Activated CD8-positive, alpha-beta memory T cell treated with anti-CD3 and anti-CD28 coated beads, Interleukin-2, amount 50 U/mL, for 4 hours (primary cell): ENCODE measurements at regions not wholly inside any gene's neighbourhood (a gene's known extent, or its start where the extent isn't known, plus 50 kb on each side); places are given as distances from the start of the nearest gene placed in this dataset.

Experiments
- DNase-seq: peaks from one replicate; pipeline ENCODE4 v3.0.0-alpha.2; 2020

GRCh38 chr10:8726084-8726778 lies 671.7 kb downstream of the GATA3 start:
- no peak for DNase-seq

- no peak for DNase-seq
Observed at GRCh38 chr10:8726779-8727084, 672.2 kb downstream of the GATA3 start.

- DNase-seq: no peak
Observed at GRCh38 chr10:8731121-8732095, 676.9 kb downstream of the GATA3 start.

- DNase-seq: no peak
Observed at GRCh38 chr10:8738987-8739386, 684.5 kb downstream of the GATA3 start.

- DNase-seq: no peak
Observed at GRCh38 chr10:8752146-8752843, 697.8 kb downstream of the GATA3 start.

- no peak for DNase-seq
Observed at GRCh38 chr10:8758029-8758428, 703.5 kb downstream of the GATA3 start.

- DNase-seq: no peak
Observed at GRCh38 chr10:8766899-8767298, 712.4 kb downstream of the GATA3 start.

GRCh38 chr10:8767591-8767990 lies 713.1 kb downstream of the GATA3 start:
- no peak for DNase-seq

GRCh38 chr10:8768341-8768740 lies 713.9 kb downstream of the GATA3 start:
- no peak for DNase-seq

- no peak for DNase-seq
Observed at GRCh38 chr10:8768852-8769251, 714.4 kb downstream of the GATA3 start.

GRCh38 chr10:8776926-8777622 lies 722.6 kb downstream of the GATA3 start:
- no peak for DNase-seq

- no peak for DNase-seq
Observed at GRCh38 chr10:8778713-8779112, 724.2 kb downstream of the GATA3 start.

- no peak for DNase-seq
Observed at GRCh38 chr10:8787649-8788048, 733.2 kb downstream of the GATA3 start.

- no peak for DNase-seq
Observed at GRCh38 chr10:8790390-8790789, 735.9 kb downstream of the GATA3 start.

GRCh38 chr10:8794860-8795259 lies 740.4 kb downstream of the GATA3 start:
- no peak for DNase-seq

GRCh38 chr10:8800426-8800825 lies 745.9 kb downstream of the GATA3 start:
- no peak for DNase-seq

- DNase-seq: no peak
Observed at GRCh38 chr10:8803992-8804391, 749.5 kb downstream of the GATA3 start.

GRCh38 chr10:8810677-8811076 lies 756.2 kb downstream of the GATA3 start:
- no peak for DNase-seq

GRCh38 chr10:8811201-8811600 lies 756.7 kb downstream of the GATA3 start:
- DNase-seq: no peak

- DNase-seq: no peak
Observed at GRCh38 chr10:8815969-8816368, 761.5 kb downstream of the GATA3 start.

GRCh38 chr10:8817299-8817698 lies 762.8 kb downstream of the GATA3 start:
- DNase-seq: no peak

GRCh38 chr10:8825611-8826010 lies 771.1 kb downstream of the GATA3 start:
- DNase-seq: no peak

GRCh38 chr10:8829592-8829991 lies 775.1 kb downstream of the GATA3 start:
- no peak for DNase-seq
